ENCODE measurements at regions not wholly inside any gene's neighbourhood (a gene's known extent, or its start where the extent isn't known, plus 50 kb on each side); places are given as distances from the start of the nearest gene placed in this dataset.
"Not testable (repeated sequence)": the region's sequence is repeated elsewhere in the genome, so short reads cannot be mapped to it uniquely, and the experiment has no call there.

GRCh38 chr13:50422181-50423148 is 407.2 kb downstream of the KCNRG start:
- H3K4me3 ChIP-seq (ENCODE audit: low read length): no peak overlapping the region
- no CpG with 5 or more reads among the region's 12 CpGs for WGBS (ENCODE audit: insufficient coverage, insufficient read length)
- no peaks in the 10 kb centered on the region for H3K27me3 ChIP-seq (ENCODE audit: control insufficient read depth, insufficient read depth, low read length)
- no peak for DNase-seq (ENCODE audit: low read depth, low spot score)
- no peaks in the 10 kb centered on the region for H3K9me3 ChIP-seq (ENCODE audit: control insufficient read depth, insufficient read depth, low read length)
- H3K4me1 ChIP-seq (ENCODE audit: control insufficient read depth, insufficient read depth, low read length): no peaks in the 10 kb centered on the region
- H3K36me3 ChIP-seq (ENCODE audit: control insufficient read depth, insufficient read depth, low read length): no peaks in the 10 kb centered on the region
- no peak overlapping the region for H3K27ac ChIP-seq (ENCODE audit: low read length)

- no peak for DNase-seq (ENCODE audit: low read depth, low spot score)
- Histone ChIP-seq H3K27ac (ENCODE audit: low read length) (no peak overlapping the region), H3K36me3 (ENCODE audit: control insufficient read depth, insufficient read depth, low read length) (no peaks in the 10 kb centered on the region), H3K9me3 (ENCODE audit: control insufficient read depth, insufficient read depth, low read length) (no peaks in the 10 kb centered on the region), H3K4me3 (ENCODE audit: low read length) (no peak overlapping the region), H3K4me1 (ENCODE audit: control insufficient read depth, insufficient read depth, low read length) (no peaks in the 10 kb centered on the region; the same call in 1 of the 2 replicates), H3K27me3 (ENCODE audit: control insufficient read depth, insufficient read depth, low read length) (no peaks in the 10 kb centered on the region)
- no CpG with 5 or more reads among the region's 2 CpGs for WGBS (ENCODE audit: insufficient coverage, insufficient read length)
Measured at GRCh38 chr13:50424993-50425392, 409.7 kb downstream of the KCNRG start.

GRCh38 chr13:50425772-50426171 is 410.5 kb downstream of the KCNRG start:
- H3K36me3 ChIP-seq (ENCODE audit: control insufficient read depth, insufficient read depth, low read length): no peaks in the 10 kb centered on the region
- no peak overlapping the region for H3K27ac ChIP-seq (ENCODE audit: low read length)
- no peak for DNase-seq (ENCODE audit: low read depth, low spot score)
- no peaks in the 10 kb centered on the region for H3K9me3 ChIP-seq (ENCODE audit: control insufficient read depth, insufficient read depth, low read length)
- H3K4me1 ChIP-seq (ENCODE audit: control insufficient read depth, insufficient read depth, low read length): no peaks in the 10 kb centered on the region; the same call in 1 of the 2 replicates
- no peak overlapping the region for H3K4me3 ChIP-seq (ENCODE audit: low read length)
- H3K27me3 ChIP-seq (ENCODE audit: control insufficient read depth, insufficient read depth, low read length): no peaks in the 10 kb centered on the region

GRCh38 chr13:50426927-50427326 is 411.7 kb downstream of the KCNRG start:
- H3K9me3 ChIP-seq (ENCODE audit: control insufficient read depth, insufficient read depth, low read length): no peaks in the 10 kb centered on the region
- H3K27ac ChIP-seq (ENCODE audit: low read length): no peak overlapping the region
- no peaks in the 10 kb centered on the region for H3K27me3 ChIP-seq (ENCODE audit: control insufficient read depth, insufficient read depth, low read length)
- H3K4me1 ChIP-seq (ENCODE audit: control insufficient read depth, insufficient read depth, low read length): no peaks in the 10 kb centered on the region; the same call in 1 of the 2 replicates
- no peak for DNase-seq (ENCODE audit: low read depth, low spot score)
- no peaks in the 10 kb centered on the region for H3K36me3 ChIP-seq (ENCODE audit: control insufficient read depth, insufficient read depth, low read length)
- H3K4me3 ChIP-seq (ENCODE audit: low read length): no peak overlapping the region

- not testable (repeated sequence) for H3K27ac ChIP-seq (ENCODE audit: low read length)
Measured at GRCh38 chr13:50427511-50427910, 412.3 kb downstream of the KCNRG start.

GRCh38 chr13:50428183-50428877 is 413.1 kb downstream of the KCNRG start:
- Histone ChIP-seq H3K4me1 (ENCODE audit: control insufficient read depth, insufficient read depth, low read length) (no peaks in the 10 kb centered on the region; the same call in 1 of the 2 replicates), H3K36me3 (ENCODE audit: control insufficient read depth, insufficient read depth, low read length) (no peaks in the 10 kb centered on the region), H3K27me3 (ENCODE audit: control insufficient read depth, insufficient read depth, low read length) (no peaks in the 10 kb centered on the region), H3K9me3 (ENCODE audit: control insufficient read depth, insufficient read depth, low read length) (no peaks in the 10 kb centered on the region), H3K27ac (ENCODE audit: low read length) (no peak overlapping the region), H3K4me3 (ENCODE audit: low read length) (no peak overlapping the region)
- no CpG with 5 or more reads among the region's 1 CpG for WGBS (ENCODE audit: insufficient coverage, insufficient read length)
- no peak for DNase-seq (ENCODE audit: low read depth, low spot score)

More at GRCh38 chr13:50427511-50427910, 412.3 kb downstream of the KCNRG start:
- H3K9me3 ChIP-seq (ENCODE audit: control insufficient read depth, insufficient read depth, low read length); H3K4me1 ChIP-seq (ENCODE audit: control insufficient read depth, insufficient read depth, low read length); DNase-seq (ENCODE audit: low read depth, low spot score); H3K27me3 ChIP-seq (ENCODE audit: control insufficient read depth, insufficient read depth, low read length); H3K4me3 ChIP-seq (ENCODE audit: low read length); H3K36me3 ChIP-seq (ENCODE audit: control insufficient read depth, insufficient read depth, low read length): not testable (repeated sequence)
- WGBS (ENCODE audit: insufficient coverage, insufficient read length): no CpG with 5 or more reads among the region's 9 CpGs

GRCh38 chr13:50435011-50435410 is 408.5 kb downstream of the DLEU7 start:
- no peak overlapping the region for H3K4me3 ChIP-seq (ENCODE audit: low read length)
- no peaks in the 10 kb centered on the region for H3K9me3 ChIP-seq (ENCODE audit: control insufficient read depth, insufficient read depth, low read length)
- no peaks in the 10 kb centered on the region for H3K36me3 ChIP-seq (ENCODE audit: control insufficient read depth, insufficient read depth, low read length)
- H3K27ac ChIP-seq (ENCODE audit: low read length): no peak overlapping the region
- WGBS (ENCODE audit: insufficient coverage, insufficient read length): no CpG with 5 or more reads among the region's 2 CpGs
- no peaks in the 10 kb centered on the region for H3K4me1 ChIP-seq (ENCODE audit: control insufficient read depth, insufficient read depth, low read length)
- no peak for DNase-seq (ENCODE audit: low read depth, low spot score)
- no peaks in the 10 kb centered on the region for H3K27me3 ChIP-seq (ENCODE audit: control insufficient read depth, insufficient read depth, low read length)

GRCh38 chr13:50437252-50437651 is 406.2 kb downstream of the DLEU7 start:
- no peak overlapping the region for H3K4me3 ChIP-seq (ENCODE audit: low read length)
- no peaks in the 10 kb centered on the region for H3K9me3 ChIP-seq (ENCODE audit: control insufficient read depth, insufficient read depth, low read length)
- no peak for DNase-seq (ENCODE audit: low read depth, low spot score)
- WGBS (ENCODE audit: insufficient coverage, insufficient read length): no CpG with 5 or more reads among the region's 1 CpG
- H3K36me3 ChIP-seq (ENCODE audit: control insufficient read depth, insufficient read depth, low read length): no peaks in the 10 kb centered on the region
- no peak overlapping the region for H3K27ac ChIP-seq (ENCODE audit: low read length)
- no peaks in the 10 kb centered on the region for H3K4me1 ChIP-seq (ENCODE audit: control insufficient read depth, insufficient read depth, low read length)
- H3K27me3 ChIP-seq (ENCODE audit: control insufficient read depth, insufficient read depth, low read length): no peaks in the 10 kb centered on the region

GRCh38 chr13:50438351-50438750 is 405.1 kb downstream of the DLEU7 start:
- H3K9me3 ChIP-seq (ENCODE audit: control insufficient read depth, insufficient read depth, low read length): no peaks in the 10 kb centered on the region
- no peak for DNase-seq (ENCODE audit: low read depth, low spot score)
- WGBS (ENCODE audit: insufficient coverage, insufficient read length): no CpG with 5 or more reads among the region's 1 CpG
- H3K27me3 ChIP-seq (ENCODE audit: control insufficient read depth, insufficient read depth, low read length): no peaks in the 10 kb centered on the region
- no peak overlapping the region for H3K4me3 ChIP-seq (ENCODE audit: low read length)
- no peaks in the 10 kb centered on the region for H3K36me3 ChIP-seq (ENCODE audit: control insufficient read depth, insufficient read depth, low read length)
- no peak overlapping the region for H3K27ac ChIP-seq (ENCODE audit: low read length)
- H3K4me1 ChIP-seq (ENCODE audit: control insufficient read depth, insufficient read depth, low read length): no peaks in the 10 kb centered on the region

- WGBS (ENCODE audit: insufficient coverage, insufficient read length): no CpG with 5 or more reads among the region's 1 CpG
- no peak for DNase-seq (ENCODE audit: low read depth, low spot score)
Measured at GRCh38 chr13:50441130-50441529, 402.4 kb downstream of the DLEU7 start.

More at GRCh38 chr13:50441130-50441529, 402.4 kb downstream of the DLEU7 start:
- Histone ChIP-seq H3K9me3 (ENCODE audit: control insufficient read depth, insufficient read depth, low read length) (no peaks in the 10 kb centered on the region), H3K4me1 (ENCODE audit: control insufficient read depth, insufficient read depth, low read length) (0 out of 2 replicates have a peak, but pooled peaks cover 2% of the 10 kb centered on the region), H3K27me3 (ENCODE audit: control insufficient read depth, insufficient read depth, low read length) (no peaks in the 10 kb centered on the region), H3K27ac (ENCODE audit: low read length) (no peak overlapping the region), H3K4me3 (ENCODE audit: low read length) (no peak overlapping the region), H3K36me3 (ENCODE audit: control insufficient read depth, insufficient read depth, low read length) (no peaks in the 10 kb centered on the region)

Measured in iPS DF 6.9 (cell line).